K562 (cell line): ENCODE measurements at regions not wholly inside any gene's neighbourhood (a gene's known extent, or its start where the extent isn't known, plus 50 kb on each side); places are given as distances from the start of the nearest gene placed in this dataset.

Source experiments
- ATAC-seq: fragments of 200-7000 bp; cut with Tn5 transposase; 3 replicates; pipeline ENCODE4 v1.9.1; 2020; ENCODE audit warnings: moderate library complexity
- BruUV-seq: library from RNA; stranded (reverse); fragments of 400-500 nt; replicated peaks from 2 replicates; lab custom pipeline; 2021; lab: Mats Ljungman, UMichigan
- CTCF ChIA-PET: fragments of 300-600 bp; formaldehyde crosslinking; extraction: SDS; loops from one replicate; lab custom pipeline; 2021; ENCODE audit warnings: low intra/inter-chr PET ratio; lab: Yijun Ruan, JAX
- POLR2A ChIA-PET: fragments of 300-600, 350-650 bp; sonication (Branson Sonifier 250); formaldehyde crosslinking; extraction: SDS; loops from one replicate; lab custom pipeline; 2021; ENCODE audit warnings: antibody characterized with exemption, inconsistent platforms; lab: Yijun Ruan, JAX
- DNase-seq, 4 experiments: peaks; one replicate each; pipeline versions ENCODE4 v3.0.0 to v3.0.0-alpha.2; 2011 to 2018; ENCODE audit warnings: low spot score in 3 of 4, mixed read lengths in 3 of 4; ENCODE audit errors: extremely low read depth in 1 of 4
- FAIRE-seq: peaks from 2 replicates; lab custom pipeline; 2011; peaks lifted over from hg19 to GRCh38; lab: Jason Lieb, UNC
- H2AFZ ChIP-seq: 2 replicates; pipeline ENCODE4 v1.6.0; 2011; ENCODE audit warnings: low read depth, low read length, control low read depth, inconsistent platforms
- H3K27ac ChIP-seq: fragments of 200-600 bp; 3 replicates; pipeline ENCODE4 v1.8.0; 2011; ENCODE audit warnings: low read depth, mild to moderate bottlenecking, control low read depth, inconsistent platforms, low read length, moderate library complexity, mixed read lengths; ENCODE audit errors: extremely low read depth
- H3K27me3 ChIP-seq, 2 experiments: fragments of 300-600 bp in 1 of 2; 2 replicates in 1 of 2; 3 replicates in 1 of 2; pipeline versions ENCODE4 v1.6.0 to v1.8.0; 2011; ENCODE audit warnings: inconsistent platforms in 2 of 2, low read length in 2 of 2, mild to moderate bottlenecking in 1 of 2, mixed read lengths in 1 of 2, moderate library complexity in 1 of 2; ENCODE audit not compliant: control insufficient read depth in 2 of 2, insufficient read depth in 2 of 2
- H3K36me3 ChIP-seq: fragments of 300-600 bp; 3 replicates; pipeline ENCODE4 v1.8.0; 2011; ENCODE audit warnings: mild to moderate bottlenecking, low read length, inconsistent platforms; ENCODE audit not compliant: control insufficient read depth, insufficient read depth
- H3K4me1 ChIP-seq, 2 experiments: fragments of 200-600 bp in 1 of 2; replicated peaks in 1 of 2; 2 replicates in 1 of 2; 3 replicates in 1 of 2; pipeline versions ENCODE4 v1.5.1 to v1.8.0; 2011; ENCODE audit warnings: inconsistent platforms in 2 of 2, low read length in 2 of 2, mild to moderate bottlenecking in 1 of 2, mixed read lengths in 1 of 2, moderate library complexity in 1 of 2; ENCODE audit not compliant: control insufficient read depth in 2 of 2, insufficient read depth in 2 of 2
- H3K4me2 ChIP-seq: 2 replicates; pipeline ENCODE4 v1.6.1; 2011; ENCODE audit warnings: low read length, control low read depth, inconsistent platforms, mixed read lengths; ENCODE audit not compliant: insufficient read depth
- H3K4me3 ChIP-seq: fragments of 200-600 bp; sonication (generic), shearing (Covaris generic); 2 replicates; pipeline ENCODE4 v1.5.1; 2016; ENCODE audit warnings: control low read depth, inconsistent platforms
- H3K79me2 ChIP-seq: fragments of 200-600 bp; 3 replicates; pipeline ENCODE4 v1.8.0; 2011; ENCODE audit warnings: low read length, inconsistent platforms; ENCODE audit not compliant: control insufficient read depth, insufficient read depth
- H3K9ac ChIP-seq, 2 experiments: 2 replicates each; pipeline versions ENCODE4 v1.6.0 to v1.6.1; 2011; ENCODE audit warnings: low read depth in 2 of 2, low read length in 2 of 2, control low read depth in 1 of 2, inconsistent platforms in 1 of 2, mild to moderate bottlenecking in 1 of 2, mixed read lengths in 1 of 2; ENCODE audit not compliant: insufficient read depth in 1 of 2
- H3K9me1 ChIP-seq: one replicate; pipeline ENCODE4 v1.6.0; 2011; ENCODE audit warnings: inconsistent platforms, mild to moderate bottlenecking, low read length, moderate library complexity; ENCODE audit not compliant: control insufficient read depth, insufficient read depth
- H3K9me3 ChIP-seq: replicated peaks from 2 replicates; pipeline ENCODE4 v1.5.1; 2011; ENCODE audit warnings: low read depth, low read length, inconsistent platforms; ENCODE audit not compliant: control insufficient read depth, insufficient read depth
- H4K20me1 ChIP-seq: replicated peaks from 2 replicates; pipeline ENCODE4 v1.6.1; 2011; ENCODE audit warnings: low read length, inconsistent platforms, mixed read lengths; ENCODE audit not compliant: control insufficient read depth, insufficient read depth
- CBFB ChIP-seq: sonication (generic); formaldehyde crosslinking; IDR thresholded peaks from 2 replicates; pipeline ENCODE4 v1.4.0; 2020; ENCODE audit warnings: mild to moderate bottlenecking, missing genetic modification reagents
- CEBPZ ChIP-seq: fragments of 150-350 bp; IDR thresholded peaks from 2 replicates; pipeline ENCODE4 v1.6.1; 2014; ENCODE audit warnings: low read depth, mild to moderate bottlenecking, low read length, borderline replicate concordance
- ESRRA ChIP-seq: fragments of 450-650 bp; IDR thresholded peaks from 2 replicates; pipeline ENCODE4 v1.6.1; 2014; ENCODE audit warnings: low read depth, mild to moderate bottlenecking, moderate library complexity, borderline replicate concordance
- ETV5 ChIP-seq: sonication (generic); formaldehyde crosslinking; IDR thresholded peaks from 2 replicates; pipeline ENCODE4 v1.4.0; 2020; ENCODE audit warnings: low read depth, mild to moderate bottlenecking, missing genetic modification reagents
- NCOR1 ChIP-seq: fragments of 450-650 bp; IDR thresholded peaks from 2 replicates; pipeline ENCODE4 v1.6.1; 2016; ENCODE audit warnings: mild to moderate bottlenecking, moderate library complexity
- NUFIP1 ChIP-seq: fragments of 450-650 bp; IDR thresholded peaks from 2 replicates; pipeline ENCODE4 v1.6.1; 2018; ENCODE audit not compliant: partially characterized antibody
- PRMT5 ChIP-seq: sonication (generic); formaldehyde crosslinking; IDR thresholded peaks from 2 replicates; pipeline ENCODE4 v1.5.0; 2020; ENCODE audit warnings: missing genetic modification reagents
- SMARCB1 ChIP-seq: IDR thresholded peaks from 2 replicates; pipeline ENCODE4 v1.6.1; 2011; ENCODE audit warnings: improper control_type of control experiment, low read depth; ENCODE audit not compliant: insufficient read length
- SUPT5H ChIP-seq: fragments of 450-650 bp; IDR thresholded peaks from 2 replicates; pipeline ENCODE4 v1.6.1; 2016
- THRA ChIP-seq: fragments of 450-650 bp; IDR thresholded peaks from 2 replicates; pipeline ENCODE4 v1.6.1; 2017; ENCODE audit warnings: mild to moderate bottlenecking, moderate library complexity
- TRIM28 ChIP-seq: fragments of 450-650 bp; IDR thresholded peaks from 2 replicates; pipeline ENCODE4 v1.6.1; 2017
- XRCC4 ChIP-seq: IDR thresholded peaks from one replicate; pipeline ENCODE4 v1.6.1; 2011; ENCODE audit not compliant: insufficient read depth, insufficient read length; ENCODE audit errors: extremely low read depth
- ZBTB1 ChIP-seq: sonication (generic); formaldehyde crosslinking; IDR thresholded peaks from 2 replicates; pipeline ENCODE4 v1.8.1; 2023; ENCODE audit warnings: missing genetic modification reagents, low read depth, mild to moderate bottlenecking, borderline replicate concordance
- ZNF12 ChIP-seq: sonication (generic); formaldehyde crosslinking; IDR thresholded peaks from 2 replicates; pipeline ENCODE4 v1.4.0; 2020; ENCODE audit warnings: mild to moderate bottlenecking, missing genetic modification reagents
- ZNF143 ChIP-seq: sonication (generic); formaldehyde crosslinking; IDR thresholded peaks from 2 replicates; pipeline ENCODE4 v1.9.0; 2022; ENCODE audit warnings: mild to moderate bottlenecking, missing genetic modification reagents
- ZNF316 ChIP-seq: fragments of 450-650 bp; IDR thresholded peaks from 2 replicates; pipeline ENCODE4 v1.6.1; 2016
- WGBS: fragments of 100-300 bp; shearing (Covaris generic); methylation state at CpG from one replicate; pipeline ENCODE4 v1.1.6; 2016; ENCODE audit warnings: low coverage, mixed read lengths; ENCODE audit not compliant: insufficient coverage; ENCODE audit errors: missing lambda C conversion rate; 5-methylcytosine and 5-hydroxymethylcytosine counted together
- in situ Hi-C: fragments of 300-500 bp; cut with MboI; formaldehyde crosslinking; loops from 4 replicates; pipeline ENCODE4 v1.15.0; 2018; ENCODE audit warnings: inconsistent platforms, mixed read lengths
- intact Hi-C: fragments of 100-400 bp; cut with micrococcal nuclease; formaldehyde crosslinking; loops from 2 replicates; pipeline ENCODE4 v1.14.2; 2022

GRCh38 chr1:201752333-201752732 is 76.6 kb upstream of the IPO9 start:
- TF ChIP-seq CBFB: no peak
- no peak for TF ChIP-seq ETV5
- no peak for TF ChIP-seq TRIM28
- TF ChIP-seq CEBPZ: no peak
- TF ChIP-seq ZNF143 (CRISPR knock-in tag): no peak
- no peak for TF ChIP-seq NCOR1
- no peak for TF ChIP-seq XRCC4
- TF ChIP-seq THRA: no peak
- no peak for TF ChIP-seq ZNF12
- TF ChIP-seq ZNF316: no peak
- no peak for TF ChIP-seq SUPT5H
- TF ChIP-seq ZBTB1: no peak
- no peak for TF ChIP-seq ESRRA
- no peak for TF ChIP-seq PRMT5 (CRISPR knock-in tag)
- no peak for TF ChIP-seq NUFIP1
- no peak for TF ChIP-seq SMARCB1
- TF ChIP-seq, all 486 proteins: peak for 0
- Histone ChIP-seq H2AFZ (no peak overlapping the region), H3K4me1 (no peaks in the 10 kb centered on the region; a peak in 1 of 5 replicates), H3K9ac (no peak overlapping the region), H3K4me2 (no peak overlapping the region), H3K4me3 (no peak overlapping the region), H3K36me3 (no peaks in the 10 kb centered on the region), H3K79me2 (no peaks in the 10 kb centered on the region), H3K27ac (no peak overlapping the region), H3K9me1 (no peaks in the 10 kb centered on the region), H3K27me3 (peaks cover 2% of the 10 kb centered on the region in 2 experiments; a peak in 2 of 5 replicates), H3K9me3 (no peaks in the 10 kb centered on the region), H4K20me1 (0 out of 2 replicates have a peak, but pooled peaks cover 3% of the 10 kb centered on the region)
- DNase-seq: no peak
- ATAC-seq: no peak
- ChIA-PET CTCF (no interaction called here), POLR2A (interaction anchor here (1.0 to 2.5 kb wide), 3 partner anchors 12 to 305 kb away, joined by 4 to 8 read pairs (median 4); no protein-coding TSS in a partner anchor)
- in situ Hi-C loops (no loop called here), intact Hi-C loops (no loop called here)
- BruUV-seq: no TSS peak
- 34% methylated on average over 2 of the region's 2 CpGs for WGBS
- FAIRE-seq: no peak
